Esophagus mucosa (tissue), 1 donor: ENCODE measurements at regions not wholly inside any gene's neighbourhood (a gene's known extent, or its start where the extent isn't known, plus 50 kb on each side); places are given as distances from the start of the nearest gene placed in this dataset.

Source experiments
- ATAC-seq: fragments of 200-7000 bp; cut with Tn5 transposase; one replicate; pipeline ENCODE4 v1.9.1; 2020
- donor health status: DM: yes; HTN: yes; CAD: no.

DNA sequence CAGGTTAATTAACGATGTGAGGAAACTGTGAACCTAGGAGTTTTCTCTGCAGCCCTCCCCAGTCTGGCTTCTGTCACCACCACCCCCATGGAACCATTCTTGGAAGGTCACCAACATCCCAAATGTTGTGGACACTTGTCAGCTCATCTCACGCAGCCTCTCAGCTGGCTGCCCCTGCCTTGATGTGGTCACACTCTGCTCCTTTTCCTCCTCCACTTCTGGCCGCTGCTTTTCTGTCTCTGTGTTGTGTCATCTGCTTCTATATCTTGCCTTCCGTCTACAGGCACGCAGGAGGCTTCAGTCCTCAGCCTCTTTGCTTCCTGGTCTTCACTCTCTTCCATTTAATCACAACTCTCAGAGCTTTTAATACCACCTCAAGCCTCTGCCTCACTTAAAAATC is 371.5 kb upstream of the SLIT2 start:
- no peak for ATAC-seq

DNA sequence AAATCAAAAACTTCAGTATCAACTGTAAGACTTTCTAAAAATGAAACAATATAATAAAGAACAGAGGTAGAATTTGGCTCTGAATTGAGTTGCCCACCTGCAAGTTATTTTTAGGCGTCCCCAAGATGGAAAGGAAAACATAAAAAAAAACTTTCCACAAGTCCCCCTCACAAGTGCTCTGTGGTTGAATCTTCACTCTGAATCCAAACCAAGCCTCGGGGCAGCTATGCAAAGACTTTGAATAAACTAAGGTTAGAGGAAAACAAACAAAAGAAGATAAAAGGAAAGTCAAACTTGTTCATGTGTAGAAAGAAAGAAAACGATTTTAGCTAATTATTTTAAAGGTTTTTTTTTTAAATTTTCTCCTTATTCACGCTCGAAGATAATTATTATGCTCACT is 372.4 kb upstream of the SLIT2 start:
- no peak for ATAC-seq

DNA sequence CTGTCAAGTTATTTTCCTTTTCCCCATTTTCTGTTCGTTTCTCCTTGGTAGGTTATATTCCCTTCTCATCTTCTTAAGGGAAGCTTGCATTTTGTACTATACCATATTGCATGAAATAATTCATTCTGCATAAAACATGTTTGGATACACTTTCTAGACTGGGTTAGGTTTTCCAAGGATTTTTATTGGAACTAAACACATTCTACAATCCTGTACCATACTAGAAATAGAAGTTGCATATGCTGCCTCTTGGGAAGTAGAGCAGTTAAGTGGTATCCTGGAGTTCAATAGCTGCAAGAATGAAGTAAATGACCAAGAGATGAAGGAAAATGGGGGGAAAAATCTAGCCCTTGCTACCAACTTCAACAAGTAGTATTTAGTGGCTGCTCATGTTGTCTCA is 393.7 kb upstream of the SLIT2 start:
- no peak for ATAC-seq

DNA sequence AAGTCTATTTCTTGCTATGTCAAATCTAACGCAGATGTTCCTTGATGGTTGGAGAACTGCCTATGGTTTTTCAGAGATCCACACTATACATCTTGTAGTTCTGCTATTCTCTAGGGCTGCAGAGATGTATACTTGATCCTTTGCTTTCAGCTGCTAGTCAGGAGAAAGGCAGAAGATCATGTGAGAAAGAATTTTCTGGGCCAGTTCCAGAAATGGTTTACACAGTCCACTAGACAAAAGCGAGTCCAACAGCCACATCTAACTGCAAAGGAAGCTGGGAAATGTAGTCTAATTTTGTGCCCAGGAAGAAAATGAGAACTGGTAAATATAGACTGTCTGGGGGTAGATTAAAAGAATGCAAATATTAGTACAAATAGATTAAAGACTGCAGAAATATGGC is 394.3 kb upstream of the SLIT2 start:
- ATAC-seq: no peak

DNA sequence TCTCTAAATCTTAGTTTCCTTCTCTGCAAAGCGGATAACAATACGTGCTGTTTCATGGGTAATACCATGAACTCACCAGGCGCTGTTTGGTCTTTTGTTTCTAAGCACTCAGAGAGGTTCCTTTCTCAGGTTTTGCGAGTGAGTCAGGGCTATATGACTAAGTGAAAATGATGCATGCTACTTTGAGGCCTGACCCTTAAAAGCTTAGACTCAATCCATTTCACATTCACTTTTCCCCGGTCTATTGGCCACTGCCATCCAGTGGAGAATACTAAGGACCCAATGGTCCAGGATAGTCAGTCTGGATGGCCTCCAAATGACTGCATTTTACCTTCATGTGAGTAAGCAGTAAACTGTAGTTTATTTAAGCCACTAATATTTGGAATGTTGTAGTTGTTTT is 400.8 kb upstream of the SLIT2 start:
- peak; percentile 97 for ATAC-seq

DNA sequence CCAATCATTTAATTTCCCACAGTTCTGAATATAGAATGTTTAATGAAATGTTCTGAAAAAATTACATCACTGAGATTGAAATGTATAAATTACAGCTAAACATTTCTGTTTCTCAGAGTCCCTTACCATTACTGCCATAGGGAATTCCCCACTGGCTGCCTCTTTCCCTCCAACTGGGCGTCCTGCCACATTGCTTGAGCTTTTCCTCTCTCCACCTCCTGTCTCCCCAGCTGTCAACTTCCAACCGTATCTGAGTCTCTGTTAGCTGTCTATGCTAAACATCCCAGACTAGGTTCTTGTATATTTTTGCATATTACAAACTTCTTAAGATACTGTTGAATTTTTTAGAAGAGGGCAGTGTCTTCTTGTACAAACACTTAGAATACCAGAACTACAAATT is 407.3 kb upstream of the SLIT2 start:
- ATAC-seq: no peak

DNA sequence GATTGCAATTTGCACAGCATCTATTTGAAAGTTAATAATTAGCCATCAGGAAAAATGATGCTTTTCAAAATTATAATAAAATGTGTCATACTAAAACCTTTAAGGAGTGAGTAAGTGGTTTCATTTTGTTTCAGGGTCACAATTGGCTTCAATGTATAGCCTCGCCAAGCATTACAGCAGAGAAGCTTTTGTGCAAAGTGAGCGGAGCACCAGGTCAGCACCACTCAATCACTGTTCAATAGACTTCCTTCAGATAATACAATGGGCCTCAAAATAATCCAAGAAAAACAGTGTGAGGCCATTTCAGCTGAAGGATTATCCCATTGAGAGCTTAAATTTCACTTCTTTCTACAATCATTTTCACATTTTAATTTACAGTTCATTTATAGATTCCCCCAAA is 409.2 kb upstream of the SLIT2 start:
- ATAC-seq: no peak

DNA sequence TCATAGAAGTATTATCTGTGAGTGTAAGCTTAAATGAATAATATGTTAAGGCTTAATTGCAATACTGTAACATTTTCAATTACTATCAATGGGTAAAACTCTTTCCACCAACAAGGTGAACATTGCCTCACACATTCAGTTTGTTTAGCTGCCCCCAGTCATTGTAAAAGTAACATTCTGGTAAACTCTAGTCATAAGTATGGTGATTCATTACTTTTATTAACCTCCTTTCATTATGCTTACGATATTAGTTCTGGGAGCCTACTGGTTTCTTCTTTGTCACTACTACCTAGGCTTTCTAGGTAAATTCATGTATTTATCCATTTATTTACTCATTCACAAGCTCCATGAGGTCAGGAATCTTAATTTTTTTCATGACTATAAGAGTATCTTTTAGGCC is 412.8 kb upstream of the SLIT2 start:
- no peak for ATAC-seq

DNA sequence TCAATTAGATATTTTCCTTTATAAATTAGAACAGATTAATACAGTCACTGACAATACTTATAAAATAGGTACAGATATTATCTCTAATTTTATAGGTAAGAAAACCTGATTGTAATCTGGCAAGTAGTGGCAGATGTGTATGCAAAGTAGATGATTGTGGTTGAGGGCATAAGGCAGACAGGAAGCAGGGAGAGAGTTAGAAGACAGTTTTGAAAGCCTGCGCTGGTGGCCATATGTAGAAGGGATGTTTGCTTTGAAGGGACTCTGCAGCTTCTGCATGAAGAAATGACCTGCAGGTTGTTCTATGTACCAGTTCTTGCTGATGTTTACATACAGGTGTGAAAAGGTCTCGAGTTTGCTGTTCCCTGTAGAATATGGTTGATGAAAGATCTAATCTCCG is 416.3 kb upstream of the SLIT2 start:
- ATAC-seq: no peak

DNA sequence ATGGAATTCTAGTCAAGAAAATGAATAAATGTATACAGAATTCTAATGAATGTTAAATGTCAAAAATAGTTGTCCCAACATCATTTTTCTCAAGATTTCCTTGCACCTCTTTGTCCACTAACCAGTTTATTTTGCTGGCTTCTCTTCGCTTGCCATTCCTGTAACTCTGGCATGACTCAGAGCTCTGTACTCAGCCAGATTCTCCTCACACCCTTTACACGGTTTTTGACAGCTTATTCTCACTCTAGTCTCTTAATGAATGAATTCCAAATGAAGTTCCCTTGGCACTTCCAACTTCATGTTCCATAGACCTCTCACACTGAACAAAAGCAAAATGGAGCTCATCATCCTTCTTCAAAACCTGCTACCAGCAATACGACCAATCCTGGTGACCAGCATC is 419.3 kb upstream of the SLIT2 start:
- peak; percentile 54 for ATAC-seq

DNA sequence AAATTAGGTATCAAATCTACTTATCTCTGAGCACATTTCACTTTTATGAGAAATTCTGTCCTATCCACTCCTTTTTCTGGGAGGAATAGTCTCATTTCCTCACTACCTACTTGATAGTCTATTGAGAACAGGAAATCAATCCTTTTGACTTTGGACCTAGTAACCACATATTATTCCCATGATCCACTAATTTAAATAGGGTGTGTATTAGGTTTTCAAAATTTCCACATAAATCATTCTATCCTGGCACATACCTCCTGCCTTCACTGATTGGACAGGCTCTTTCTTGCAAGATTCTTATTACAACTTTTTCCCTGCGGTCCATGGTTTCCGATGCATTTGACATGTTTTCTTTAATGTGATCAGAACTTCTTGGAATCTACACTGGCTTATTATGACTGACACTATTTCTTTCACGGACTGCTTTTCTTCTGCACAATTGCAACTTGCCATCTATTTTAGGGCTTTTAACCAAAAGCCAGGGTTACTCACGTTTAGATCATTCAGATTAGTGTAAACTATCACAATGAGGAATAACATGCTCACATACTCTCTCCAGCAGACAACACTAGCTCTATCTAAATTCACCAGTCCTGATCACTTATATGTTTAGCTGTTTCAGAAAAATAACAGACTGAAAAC is 419.9 kb upstream of the SLIT2 start:
- peak; percentile 41 for ATAC-seq

DNA sequence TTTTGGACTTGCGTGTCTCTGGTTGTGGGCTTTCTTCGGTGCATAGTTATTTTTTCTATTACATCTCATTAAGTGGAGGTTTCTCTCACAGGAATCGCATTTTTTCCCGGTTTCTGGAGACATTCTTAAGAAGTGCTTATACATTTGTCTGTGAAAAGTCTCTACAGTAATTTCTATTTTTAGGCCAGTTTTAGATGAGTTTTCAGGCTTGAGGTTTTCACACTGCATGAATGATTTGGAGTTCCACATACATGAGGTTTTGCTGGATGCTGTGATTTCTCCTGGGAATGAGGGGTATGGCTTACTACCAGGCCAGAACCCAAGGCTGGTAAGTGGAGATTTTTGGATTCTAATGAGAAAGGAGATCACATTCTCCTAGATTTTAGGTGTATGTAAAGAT is 422.6 kb upstream of the SLIT2 start:
- no peak for ATAC-seq

DNA sequence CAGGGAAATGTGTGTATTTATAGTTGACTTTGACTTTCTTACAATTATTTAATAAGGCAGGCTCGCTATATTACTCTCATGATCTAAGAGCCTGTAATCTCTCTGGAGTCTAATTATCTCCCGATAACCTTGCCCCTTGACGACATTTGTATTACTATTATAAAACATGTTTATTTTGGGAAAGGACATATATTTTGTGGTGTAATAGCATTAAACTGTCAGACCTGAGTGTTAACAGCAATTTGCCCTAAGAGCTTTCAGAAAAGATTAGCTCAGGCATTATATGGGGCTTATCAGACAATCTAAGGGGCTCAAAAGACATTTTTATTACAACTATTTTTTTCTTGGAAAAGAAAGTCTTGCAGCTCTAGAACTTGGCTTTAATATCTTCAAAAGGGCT is 427.9 kb upstream of the SLIT2 start:
- ATAC-seq: no peak

DNA sequence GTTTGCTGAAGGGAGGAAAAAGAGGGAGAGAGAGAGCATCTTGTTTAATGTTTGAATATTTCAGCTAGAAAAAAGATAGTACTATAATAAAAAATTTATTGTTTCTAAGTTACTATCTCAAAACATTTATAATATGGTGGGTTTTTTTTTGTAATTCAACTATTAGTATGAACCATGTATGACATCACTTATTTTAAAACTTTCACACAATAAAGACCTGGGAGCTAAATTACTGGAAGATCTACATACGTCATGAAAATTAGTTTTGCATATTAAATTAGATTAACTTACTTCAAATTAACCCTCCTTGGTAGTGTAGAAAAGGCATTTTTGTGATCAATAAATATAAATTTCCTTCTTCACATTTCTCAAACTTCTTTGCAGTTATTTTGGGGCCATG is 432.0 kb upstream of the SLIT2 start:
- ATAC-seq: no peak

DNA sequence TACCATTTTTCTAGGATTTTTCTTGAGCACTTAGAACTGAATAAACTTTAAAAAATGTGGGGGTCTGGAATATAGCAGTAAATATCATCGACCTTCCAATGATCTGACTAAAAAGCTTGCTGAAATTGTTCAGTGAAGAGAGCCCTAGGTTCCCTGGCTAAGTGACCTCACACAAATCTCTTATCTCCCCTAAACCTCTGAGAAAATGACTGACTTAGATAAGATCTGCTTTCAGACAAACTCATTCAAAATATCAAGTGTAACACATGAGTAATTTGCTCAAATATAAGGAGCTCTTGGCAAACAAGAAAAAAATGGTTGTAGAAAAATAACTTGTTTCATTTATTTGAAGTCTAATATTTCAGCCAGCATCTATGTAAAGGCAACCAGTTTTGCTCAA is 441.7 kb upstream of the SLIT2 start:
- ATAC-seq: no peak

DNA sequence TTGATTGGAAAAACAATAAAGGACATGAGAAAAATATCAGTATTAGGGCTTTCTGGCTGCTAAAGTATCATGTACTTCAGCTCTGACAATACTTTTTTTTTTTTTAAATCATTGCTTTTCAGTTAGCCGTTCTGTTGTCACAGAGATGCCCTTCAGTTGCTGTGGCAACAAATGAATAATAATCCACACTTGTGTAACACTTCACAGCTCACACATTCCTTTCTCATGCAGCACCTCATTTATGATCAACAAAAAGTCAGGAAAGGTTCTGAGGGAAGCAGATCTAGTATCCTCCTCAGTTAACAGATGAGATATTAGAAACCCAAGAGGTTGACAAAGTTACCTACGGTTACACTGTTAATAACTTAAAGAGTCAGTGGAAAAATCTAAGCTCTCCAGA is 444.2 kb upstream of the SLIT2 start:
- no peak for ATAC-seq

DNA sequence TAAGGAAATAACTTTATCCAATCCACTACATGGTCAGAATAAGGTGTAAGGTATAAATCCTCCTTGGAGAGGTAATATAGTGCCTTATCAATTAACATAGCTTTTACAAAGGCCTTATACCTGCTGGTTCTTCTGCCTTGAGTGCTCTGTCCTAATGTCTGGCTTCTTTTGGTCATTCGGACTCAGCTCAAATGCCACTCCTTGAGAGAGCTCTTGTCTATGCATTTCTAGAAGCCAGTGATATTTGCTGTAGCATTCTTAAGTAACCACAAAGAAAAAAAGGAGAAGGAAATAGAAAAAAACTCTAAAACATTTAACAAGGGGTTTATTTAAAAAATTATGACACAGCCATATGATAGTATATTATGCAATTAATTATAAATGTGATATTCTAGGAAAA is 444.8 kb upstream of the SLIT2 start:
- ATAC-seq: no peak

DNA sequence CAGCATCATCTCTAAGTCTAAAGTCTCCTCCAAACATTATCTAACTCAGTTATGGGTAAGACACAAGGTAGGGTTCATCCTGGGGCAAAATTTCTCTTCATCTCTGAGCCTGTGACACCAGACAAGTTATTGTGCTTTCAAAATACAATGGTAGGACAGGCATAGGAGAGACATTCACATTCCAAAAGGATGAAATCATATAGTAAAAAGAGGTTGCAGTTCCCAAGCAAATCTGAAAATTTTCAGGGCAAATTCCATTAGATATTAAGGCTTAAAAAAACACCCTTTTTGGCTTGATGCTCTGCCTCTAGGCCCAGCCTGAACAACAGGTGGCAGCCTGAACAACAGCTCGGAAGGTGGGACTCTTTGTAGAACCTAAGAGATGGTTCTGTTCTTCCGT is 448.3 kb upstream of the SLIT2 start:
- ATAC-seq: no peak

DNA sequence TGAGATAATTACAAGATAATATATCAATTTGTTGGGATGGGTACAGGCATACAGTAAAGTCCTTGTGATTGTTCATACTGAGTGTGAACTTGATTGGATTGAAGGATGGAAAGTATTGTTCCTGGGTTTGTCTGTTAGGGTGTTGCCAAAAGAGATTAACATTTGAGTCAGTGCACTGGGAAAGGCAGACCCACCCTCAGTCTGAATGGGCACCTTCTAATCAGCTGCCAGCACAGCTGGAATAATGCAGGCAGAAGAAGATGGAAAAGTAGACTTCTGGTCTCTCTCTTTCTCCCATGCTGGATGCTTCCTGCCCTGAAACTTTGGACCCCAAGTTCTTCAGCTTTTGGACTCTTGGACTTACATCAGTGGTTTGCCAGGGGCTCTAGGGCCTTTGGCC is 457.9 kb upstream of the SLIT2 start:
- ATAC-seq: no peak

DNA sequence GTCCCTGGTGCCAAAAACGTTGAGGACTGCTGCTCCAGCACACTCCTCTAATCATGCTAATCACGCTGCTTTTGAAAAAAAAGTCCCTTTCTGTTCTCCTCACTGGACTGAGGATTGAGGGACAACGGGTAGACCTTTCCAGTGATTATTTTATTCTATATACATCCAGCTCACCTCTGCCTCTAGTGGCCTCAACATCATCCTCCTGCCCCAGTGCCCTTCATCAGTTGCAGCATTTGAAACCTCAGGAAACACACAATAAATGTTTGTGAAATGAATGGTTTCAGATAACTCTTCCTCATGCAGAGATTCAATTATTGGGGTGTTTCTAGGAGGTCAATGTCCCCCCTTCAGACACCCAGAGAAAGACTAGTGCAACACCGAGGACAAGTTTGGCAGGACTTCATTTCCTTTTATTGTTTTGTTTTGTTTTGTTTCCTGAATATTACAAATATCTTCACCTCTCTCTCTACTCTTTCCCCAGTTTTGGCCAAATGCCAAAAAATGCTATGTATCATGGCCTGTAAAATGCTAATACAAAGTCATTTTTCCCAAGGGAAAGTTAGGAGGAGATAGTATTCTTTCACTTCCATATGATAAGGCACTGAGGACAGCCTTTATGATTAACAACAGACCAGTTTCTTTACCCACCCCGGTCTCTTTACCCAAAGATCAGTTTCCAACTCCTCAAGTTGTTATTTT is 460.1 kb upstream of the SLIT2 start:
- no peak for ATAC-seq

DNA sequence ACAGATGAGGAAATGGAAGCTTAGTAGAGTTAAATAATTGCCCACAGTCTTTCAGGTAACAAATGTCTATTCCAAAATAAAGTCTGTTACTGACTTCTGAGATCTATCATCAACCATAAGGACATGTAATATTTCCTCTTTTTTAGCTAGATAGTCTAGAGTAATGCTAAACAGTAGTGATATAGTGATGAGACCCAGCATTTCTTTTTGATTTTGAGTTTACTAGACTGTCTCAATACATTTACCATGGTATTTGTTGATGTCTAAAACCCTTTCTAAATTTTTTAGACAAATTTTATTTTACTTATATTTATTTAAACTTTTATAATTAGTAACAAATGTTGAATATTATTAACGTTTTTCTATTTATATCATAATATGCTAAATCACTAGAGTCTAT is 465.1 kb upstream of the SLIT2 start:
- no peak for ATAC-seq

DNA sequence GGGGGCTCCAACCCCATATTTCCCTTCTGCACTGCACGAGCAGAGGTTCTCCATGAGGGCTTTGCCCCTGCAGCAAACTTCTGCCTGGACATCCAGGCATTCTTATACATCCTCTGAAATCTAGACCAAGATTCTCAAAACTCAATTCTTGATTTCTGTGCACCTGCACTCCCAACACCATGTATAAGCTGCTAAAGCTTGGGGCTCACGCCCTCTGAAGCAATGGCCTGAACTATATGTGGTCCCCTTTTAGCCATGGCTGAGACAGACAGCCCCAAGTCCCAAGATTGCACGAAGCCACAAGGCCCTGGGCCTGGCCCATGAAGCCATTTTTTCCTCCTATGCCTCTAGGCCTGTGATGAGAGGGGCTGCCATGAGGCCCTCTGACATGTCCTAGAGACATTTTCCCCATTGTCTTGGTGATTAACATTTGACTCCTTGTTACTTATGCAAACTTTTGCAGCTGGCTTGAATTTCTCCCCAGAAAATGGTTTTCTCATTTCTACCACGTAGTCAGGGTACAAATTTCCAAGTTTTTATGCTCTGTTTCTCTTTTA is 468.0 kb upstream of the SLIT2 start:
- ATAC-seq: no peak

DNA sequence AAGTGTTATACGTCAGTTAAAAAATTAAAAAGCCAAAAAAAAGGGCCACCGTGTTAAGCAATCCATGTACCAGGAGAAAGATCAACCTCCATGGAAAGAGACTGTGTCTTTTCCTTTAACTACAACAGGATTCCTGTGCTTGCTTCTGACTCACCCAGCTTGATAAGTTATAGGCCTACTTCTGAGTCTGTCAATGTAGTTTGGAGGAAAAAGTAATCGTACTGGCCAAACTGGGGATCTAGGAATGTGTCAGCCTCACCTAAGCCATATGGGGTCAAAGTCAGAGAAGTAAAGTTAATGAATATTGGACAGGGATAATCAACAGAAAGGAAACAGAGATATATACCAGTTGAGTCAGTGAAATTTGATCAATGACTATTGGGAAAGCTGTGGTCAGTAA is 470.8 kb upstream of the SLIT2 start:
- no peak for ATAC-seq

DNA sequence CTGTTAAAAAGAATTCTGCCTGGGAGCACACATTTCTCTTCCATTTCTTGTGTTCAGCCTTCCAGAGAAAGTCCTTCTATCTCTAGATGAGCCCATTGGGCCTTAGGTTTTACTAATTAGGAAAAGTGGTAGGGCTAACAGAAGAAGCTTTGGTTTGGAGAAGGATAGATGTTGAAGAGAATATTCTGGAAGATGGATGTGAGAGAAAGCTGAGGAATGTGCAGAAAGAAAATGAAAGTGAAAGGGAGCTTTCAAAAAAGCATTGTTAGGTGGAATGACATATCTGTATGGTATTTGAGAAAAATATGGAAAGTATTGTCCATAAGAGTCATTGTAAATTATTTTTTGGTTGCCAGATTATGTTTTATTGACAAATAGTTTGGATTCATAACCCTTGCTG is 474.8 kb upstream of the SLIT2 start:
- no peak for ATAC-seq

DNA sequence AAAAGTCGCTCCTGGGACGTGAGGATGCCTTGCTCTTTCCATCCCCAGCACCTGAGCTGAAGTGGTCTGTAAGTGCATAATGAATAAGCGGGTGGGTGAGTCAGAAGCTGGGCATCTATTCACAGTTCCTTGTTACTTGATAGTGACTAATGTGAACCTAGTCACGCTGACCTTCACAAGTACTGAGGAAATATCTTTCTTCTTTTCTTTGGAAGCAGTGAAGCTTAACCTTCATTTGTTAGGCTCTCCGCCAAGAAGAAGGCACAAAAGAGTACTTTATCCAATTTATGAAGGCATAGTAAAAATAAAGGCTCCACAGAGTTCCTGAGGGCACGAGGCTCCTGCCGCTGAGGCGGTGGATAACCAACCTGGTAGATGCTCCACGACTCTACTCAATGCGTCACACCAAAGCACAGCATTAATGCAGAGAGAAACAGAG is 475.7 kb upstream of the SLIT2 start:
- ATAC-seq: peak; percentile 83
